IPS-18c (cell line): ENCODE measurements at regions not wholly inside any gene's neighbourhood (a gene's known extent, or its start where the extent isn't known, plus 50 kb on each side); places are given as distances from the start of the nearest gene placed in this dataset.
"Not testable (repeated sequence)": the region's sequence is repeated elsewhere in the genome, so short reads cannot be mapped to it uniquely, and the experiment has no call there.

Experiments
- H3K4me3 ChIP-seq: 2 replicates; pipeline ENCODE4 v1.7.0; 2013; ENCODE audit warnings: low read depth, mild to moderate bottlenecking, low read length, moderate library complexity; ENCODE audit not compliant: insufficient read depth
- H3K9me3 ChIP-seq: one replicate; pipeline ENCODE4 v1.6.1; 2013; ENCODE audit warnings: mild to moderate bottlenecking, low read length, moderate library complexity; ENCODE audit not compliant: control insufficient read depth, insufficient read depth

GRCh38 chr4:129821073-129821472, 725.1 kb downstream of the C4orf33 start:
- no peak overlapping the region for H3K4me3 ChIP-seq
- H3K9me3 ChIP-seq = no peaks in the 10 kb centered on the region

GRCh38 chr4:129821963-129822362, 726.0 kb downstream of the C4orf33 start:
- no peaks in the 10 kb centered on the region for H3K9me3 ChIP-seq
- H3K4me3 ChIP-seq = no peak overlapping the region

GRCh38 chr4:129822701-129823100, 726.7 kb downstream of the C4orf33 start:
- Histone ChIP-seq H3K9me3 (no peaks in the 10 kb centered on the region), H3K4me3 (no peak overlapping the region)

GRCh38 chr4:129823105-129823504, 727.2 kb downstream of the C4orf33 start:
- no peak overlapping the region for H3K4me3 ChIP-seq
- no peaks in the 10 kb centered on the region for H3K9me3 ChIP-seq

- no peak overlapping the region for H3K4me3 ChIP-seq
- no peaks in the 10 kb centered on the region for H3K9me3 ChIP-seq
These were observed 733.4 kb downstream of the C4orf33 start for GRCh38 chr4:129829373-129829772.

GRCh38 chr4:129839687-129840086, 743.7 kb downstream of the C4orf33 start:
- Histone ChIP-seq H3K9me3 (no peaks in the 10 kb centered on the region), H3K4me3 (no peak overlapping the region)

- Histone ChIP-seq H3K4me3 (no peak overlapping the region), H3K9me3 (no peaks in the 10 kb centered on the region)
These were observed 746.1 kb downstream of the C4orf33 start for GRCh38 chr4:129842096-129842495.

- Histone ChIP-seq H3K9me3 (no peaks in the 10 kb centered on the region), H3K4me3 (no peak overlapping the region)
These were observed 756.5 kb downstream of the C4orf33 start for GRCh38 chr4:129852434-129852833.

GRCh38 chr4:129853685-129854467, 757.9 kb downstream of the C4orf33 start:
- not testable (repeated sequence) for H3K4me3 ChIP-seq, H3K9me3 ChIP-seq

- Histone ChIP-seq H3K9me3 (no peaks in the 10 kb centered on the region), H3K4me3 (no peak overlapping the region)
These were observed 766.5 kb downstream of the C4orf33 start for GRCh38 chr4:129862461-129862860.

- Histone ChIP-seq H3K4me3 (no peak overlapping the region), H3K9me3 (no peaks in the 10 kb centered on the region)
These were observed 767.3 kb downstream of the C4orf33 start for GRCh38 chr4:129863206-129863605.

- no peak overlapping the region for H3K4me3 ChIP-seq
- no peaks in the 10 kb centered on the region for H3K9me3 ChIP-seq
These were observed 788.0 kb downstream of the C4orf33 start for GRCh38 chr4:129883996-129884395.

GRCh38 chr4:129897111-129897510, 801.2 kb downstream of the C4orf33 start:
- Histone ChIP-seq H3K9me3 (peaks cover 6% of the 10 kb centered on the region), H3K4me3 (no peak overlapping the region)

GRCh38 chr4:129899849-129900248, 803.9 kb downstream of the C4orf33 start:
- Histone ChIP-seq H3K9me3 (peaks cover 6% of the 10 kb centered on the region), H3K4me3 (no peak overlapping the region)

- Histone ChIP-seq H3K4me3 (no peak overlapping the region), H3K9me3 (peaks cover 6% of the 10 kb centered on the region)
These were observed 804.5 kb downstream of the C4orf33 start for GRCh38 chr4:129900430-129900953.

- H3K4me3 ChIP-seq = no peak overlapping the region
- peaks cover 6% of the 10 kb centered on the region for H3K9me3 ChIP-seq
These were observed 805.3 kb downstream of the C4orf33 start for GRCh38 chr4:129901205-129901604.

GRCh38 chr4:129903861-129904260, 807.9 kb downstream of the C4orf33 start:
- H3K4me3 ChIP-seq = no peak overlapping the region

GRCh38 chr4:129905256-129905655, 809.3 kb downstream of the C4orf33 start:
- no peak overlapping the region for H3K4me3 ChIP-seq
- H3K9me3 ChIP-seq = peaks cover 4% of the 10 kb centered on the region

More at GRCh38 chr4:129903861-129904260, 807.9 kb downstream of the C4orf33 start:
- peaks cover 4% of the 10 kb centered on the region for H3K9me3 ChIP-seq

- Histone ChIP-seq H3K9me3 (no peaks in the 10 kb centered on the region), H3K4me3 (no peak overlapping the region)
These were observed 812.2 kb downstream of the C4orf33 start for GRCh38 chr4:129908117-129908516.
